NCI-H460 (cell line): ENCODE measurements at regions not wholly inside any gene's neighbourhood (a gene's known extent, or its start where the extent isn't known, plus 50 kb on each side); places are given as distances from the start of the nearest gene placed in this dataset.

Source experiments
- DNase-seq: peaks from one replicate; pipeline ENCODE4 v3.0.0-alpha.2; 2016; ENCODE audit warnings: low read depth; ENCODE audit errors: extremely low read depth

DNA sequence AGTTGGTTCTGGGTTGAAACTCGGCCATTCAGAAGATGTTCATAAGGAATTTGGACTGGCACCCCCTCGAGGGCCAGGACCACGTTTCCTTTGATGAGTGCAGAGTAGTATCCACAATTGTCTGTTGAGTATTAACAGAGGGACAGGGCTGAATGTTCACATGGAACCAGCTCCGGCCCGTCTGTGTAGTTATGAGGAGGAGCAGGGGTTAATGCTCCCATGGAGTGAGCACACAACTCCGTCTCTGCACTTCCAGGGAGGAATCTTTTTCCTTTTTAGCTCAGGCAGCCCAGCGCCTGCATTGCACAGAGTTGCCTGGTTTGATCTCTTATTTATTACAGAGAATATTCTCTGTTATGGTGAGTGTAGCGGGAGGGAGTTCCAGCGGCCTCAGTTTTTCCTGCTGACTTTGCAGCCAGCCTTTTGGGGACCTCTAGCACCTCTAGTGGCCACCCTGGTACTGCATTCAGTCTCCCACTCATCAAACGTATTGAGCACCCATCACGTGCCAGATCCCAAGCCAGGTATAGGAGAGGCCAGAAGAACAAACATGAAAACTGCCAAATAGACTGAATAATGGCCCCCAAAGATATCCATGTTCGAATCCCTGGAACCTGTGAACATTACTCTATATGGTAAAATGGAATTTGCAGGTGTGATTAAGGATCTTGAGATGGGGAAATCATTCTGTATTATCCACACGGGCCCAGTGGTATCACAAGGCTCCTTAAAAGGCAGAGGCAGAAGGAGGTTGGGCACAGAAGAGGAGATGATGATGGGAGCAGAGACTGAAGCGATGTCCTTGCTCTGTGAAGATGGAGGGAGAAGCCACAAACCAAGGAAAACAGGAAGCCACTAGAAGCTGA is 167.7 kb upstream of the CSF3R start:
- DNase-seq = peak; percentile 49

DNA sequence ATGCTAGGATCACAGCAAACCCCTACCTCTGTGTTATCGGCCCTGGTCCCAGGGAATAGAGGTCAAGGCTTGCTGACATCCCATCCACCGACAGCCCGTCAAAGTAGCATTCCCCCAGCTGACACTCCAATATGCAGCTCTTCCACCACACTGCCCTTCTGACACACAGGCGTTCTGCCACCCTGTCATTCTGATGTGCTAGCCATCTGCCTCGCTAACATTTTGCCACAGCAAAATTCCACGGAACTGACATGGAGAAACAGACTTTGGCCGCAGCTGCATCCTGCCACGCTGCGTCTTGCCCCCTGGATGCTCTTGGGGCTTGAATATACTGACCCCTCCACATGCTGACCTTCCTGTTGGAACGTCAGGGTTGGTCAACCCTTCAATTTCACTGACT is 163.2 kb upstream of the CSF3R start:
- DNase-seq = no peak

DNA sequence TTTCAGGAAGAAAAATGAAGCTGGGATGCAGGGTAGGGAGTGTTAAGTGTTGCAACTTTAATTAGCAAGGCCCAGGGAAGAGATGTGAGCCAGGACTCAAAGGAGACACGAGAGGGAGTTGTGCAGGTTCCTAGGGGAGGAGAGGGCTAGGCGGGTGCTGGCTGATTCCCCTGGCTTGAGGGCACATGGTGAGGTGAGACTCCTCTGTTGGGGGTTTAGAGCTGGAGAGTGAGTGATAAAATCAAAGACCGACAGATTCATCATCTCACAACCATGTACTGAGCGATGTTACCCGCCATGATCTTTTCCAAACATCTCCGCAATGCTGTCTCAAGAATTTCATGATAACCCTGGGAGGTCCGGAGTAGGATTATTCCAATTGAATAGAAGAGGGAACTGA is 161.8 kb upstream of the CSF3R start:
- DNase-seq = no peak

DNA sequence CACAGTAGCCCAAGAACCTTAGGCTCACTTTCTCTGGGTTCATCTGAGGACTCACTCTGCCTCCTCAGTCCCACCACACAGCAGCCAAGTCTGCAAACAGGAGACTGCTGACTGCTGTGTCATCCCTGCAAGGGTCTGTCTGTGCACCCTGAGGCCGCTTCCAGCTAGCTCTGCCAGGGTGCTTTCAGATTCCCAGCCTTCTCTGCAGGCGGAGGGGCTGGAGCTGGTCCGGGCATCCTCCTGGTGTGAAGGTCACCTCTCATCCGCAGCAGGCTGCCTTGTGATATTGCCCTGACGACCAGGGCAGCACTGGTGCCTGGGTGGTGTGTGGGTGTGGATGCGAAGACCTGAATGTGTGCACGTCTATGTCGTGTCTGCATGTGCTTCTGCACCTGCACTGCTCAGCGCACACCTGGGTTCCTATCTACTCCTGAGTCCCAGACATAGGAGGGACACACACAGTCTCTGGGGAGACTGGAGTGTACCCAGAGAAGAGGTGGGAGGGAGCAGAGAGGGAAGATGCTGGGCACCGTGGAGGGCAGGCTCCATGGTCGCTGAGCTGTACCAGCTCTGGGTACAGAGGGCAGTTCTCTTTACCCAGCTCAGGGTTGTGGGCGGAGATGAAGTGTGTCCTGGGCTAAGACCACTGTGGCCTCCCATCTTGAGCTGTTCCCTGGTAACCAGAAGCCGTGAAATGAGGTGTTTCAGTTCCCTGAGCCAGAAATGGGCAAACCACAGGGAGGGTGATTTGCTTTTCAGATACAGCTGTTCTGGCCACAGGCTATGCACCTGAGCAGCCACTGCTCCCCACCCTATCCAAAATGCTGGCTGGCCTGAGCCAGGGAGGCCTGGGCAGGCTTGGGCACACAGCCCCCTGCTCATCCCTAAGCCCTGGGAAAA is 160.9 kb upstream of the CSF3R start:
- DNase-seq = no peak

DNA sequence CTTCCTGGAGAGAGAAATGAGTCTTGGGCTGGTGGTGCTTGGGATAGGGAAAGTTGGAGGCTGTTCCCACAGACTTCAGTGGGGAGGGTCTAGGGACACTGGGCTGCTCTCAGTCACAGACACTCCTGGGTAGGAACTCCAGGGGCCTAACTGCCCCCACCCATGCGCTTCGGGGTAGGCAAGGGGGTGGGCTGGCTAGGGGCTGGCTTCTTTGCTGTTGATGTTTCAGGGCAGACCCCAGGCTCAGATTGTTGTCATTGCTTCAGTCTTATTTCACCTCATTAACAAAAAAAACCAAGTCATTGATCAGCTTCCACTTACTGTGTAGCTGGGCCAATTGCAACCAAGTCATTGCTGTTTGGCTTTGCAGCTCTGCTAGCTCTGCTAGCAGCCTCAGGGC is 160.1 kb upstream of the CSF3R start:
- DNase-seq = no peak

DNA sequence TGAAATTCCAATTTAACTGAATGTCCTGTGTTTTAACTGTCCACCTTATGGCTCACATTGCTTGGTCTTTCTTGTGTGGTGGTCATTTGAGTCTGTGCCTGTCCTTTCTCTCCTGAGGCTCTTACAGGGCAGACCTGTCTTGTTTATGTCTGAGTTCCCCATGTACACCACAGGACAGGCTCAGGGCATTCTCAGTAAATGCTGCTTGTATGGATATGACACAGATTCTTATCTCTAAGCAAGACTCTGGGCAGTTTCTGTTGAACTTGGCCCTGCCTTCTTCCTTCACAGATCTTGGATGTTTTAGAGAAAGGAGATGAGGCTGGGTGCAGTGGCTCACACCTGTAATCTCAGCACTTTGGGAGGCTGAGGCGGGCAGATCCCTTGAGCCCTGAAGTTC is 159.1 kb upstream of the CSF3R start:
- no peak for DNase-seq

DNA sequence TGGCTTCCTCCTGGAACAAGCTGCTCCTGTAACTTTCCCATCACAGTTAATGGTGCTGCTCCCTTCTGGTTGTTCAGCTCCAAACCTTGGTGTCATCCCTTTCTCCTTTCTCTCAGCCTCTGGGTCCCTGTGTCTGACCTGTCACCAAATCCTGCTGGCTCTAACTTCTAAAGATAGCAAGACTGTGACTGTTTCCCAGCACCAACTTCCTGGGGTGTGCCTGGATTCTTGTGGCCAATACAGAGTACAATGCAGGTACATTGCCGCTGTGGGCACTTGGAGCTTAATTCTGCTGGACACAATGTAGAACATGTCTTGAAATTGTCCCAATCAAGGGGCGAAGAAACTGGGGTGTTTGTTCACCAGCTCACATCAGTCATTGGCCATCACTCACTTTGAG is 156.7 kb upstream of the CSF3R start:
- no peak for DNase-seq

DNA sequence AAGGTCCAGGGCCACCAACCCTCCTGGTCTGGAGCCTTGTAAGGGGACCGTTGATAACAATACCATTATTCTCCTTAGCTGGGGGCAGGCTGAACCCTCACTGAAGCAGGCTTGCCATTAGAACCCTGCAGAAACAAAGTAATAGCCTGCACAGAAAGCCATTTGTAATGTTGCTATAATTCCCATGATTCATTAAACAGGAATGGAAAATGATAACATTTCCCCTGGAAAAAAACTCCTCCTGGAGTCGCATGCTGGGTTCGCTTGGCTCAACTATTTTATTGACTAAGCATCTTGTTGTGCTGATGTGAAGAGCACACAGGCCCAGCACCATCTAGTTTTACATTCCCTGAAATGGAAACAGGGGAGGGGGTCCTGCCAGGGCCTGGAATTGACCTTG is 155.6 kb upstream of the CSF3R start:
- no peak for DNase-seq

DNA sequence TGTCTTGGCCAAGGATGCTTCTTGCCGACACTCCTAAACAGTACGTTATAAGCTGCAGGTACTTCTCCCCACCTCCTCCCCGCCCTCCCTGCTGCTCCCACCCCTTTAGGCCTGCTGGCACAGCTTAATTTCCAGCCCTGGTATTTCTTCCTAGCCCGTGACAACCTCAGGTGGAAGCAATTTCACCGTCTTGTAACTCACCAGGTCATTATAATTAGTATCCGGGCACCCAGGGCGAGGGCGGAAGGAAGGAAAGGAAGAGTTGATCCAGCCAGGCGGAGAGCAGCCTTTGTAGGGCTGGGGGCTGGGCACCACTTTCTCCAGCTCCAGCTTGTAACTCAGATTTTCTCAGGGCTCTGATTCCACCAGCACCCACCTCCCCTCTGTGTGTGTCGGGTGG is 153.5 kb upstream of the CSF3R start:
- DNase-seq = no peak

DNA sequence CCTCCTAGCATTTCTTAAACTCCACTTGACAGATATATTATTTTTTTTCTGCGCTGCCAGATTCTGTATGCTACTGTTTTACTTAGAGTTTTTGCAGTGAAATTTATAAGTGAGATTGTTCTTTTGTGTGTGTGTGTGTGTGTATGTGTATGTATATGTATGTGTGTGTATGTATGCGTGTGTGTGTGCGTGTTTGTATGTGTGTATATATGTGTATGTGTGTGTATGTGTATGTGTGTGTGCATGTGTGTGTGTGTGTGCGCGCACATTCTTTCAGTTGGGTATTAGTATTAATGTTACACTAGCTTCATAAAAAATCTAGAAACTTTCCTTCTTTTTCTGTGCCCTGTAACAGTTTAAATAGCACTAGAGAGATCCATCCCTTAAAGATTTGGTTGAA is 152.6 kb upstream of the CSF3R start:
- no peak for DNase-seq

DNA sequence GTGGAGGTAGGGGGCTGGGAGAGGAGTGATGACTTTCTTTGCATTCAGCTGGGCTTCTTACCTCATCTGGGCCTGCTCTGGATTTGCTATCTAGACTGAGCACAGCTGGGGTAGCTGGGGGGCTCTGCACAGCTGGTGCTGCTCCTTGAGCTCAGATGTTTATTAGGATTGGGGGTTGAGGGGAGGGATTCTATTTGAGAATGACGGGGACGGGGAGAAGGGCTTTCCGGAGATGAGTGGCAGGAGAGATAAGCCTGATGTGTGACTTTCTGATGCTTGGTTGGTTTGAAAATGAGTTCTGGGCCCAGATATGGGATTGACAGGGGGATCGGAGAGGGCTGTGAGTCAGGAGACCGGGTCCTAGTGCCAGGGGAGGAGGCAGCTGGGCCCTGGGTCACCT is 146.1 kb upstream of the CSF3R start:
- no peak for DNase-seq

DNA sequence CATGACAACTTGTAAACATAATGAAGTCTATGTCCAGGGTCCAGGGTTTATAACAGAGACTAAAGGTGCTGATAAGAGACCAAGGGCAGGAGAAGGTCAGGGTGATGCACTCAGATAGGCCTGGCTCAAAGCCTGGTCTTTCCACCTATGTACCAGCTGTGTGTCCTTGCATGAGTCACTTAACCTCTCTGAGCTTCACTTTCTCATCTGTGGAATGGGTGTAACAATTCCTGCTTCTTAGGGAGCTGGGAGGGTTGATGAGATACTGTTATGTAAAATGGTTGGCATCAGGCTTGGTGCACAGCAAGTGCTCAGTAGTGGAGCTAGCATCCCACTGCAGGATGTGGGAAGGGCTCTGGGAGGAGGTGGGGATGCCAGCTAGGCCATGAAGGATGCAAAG is 143.7 kb upstream of the CSF3R start:
- no peak for DNase-seq

DNA sequence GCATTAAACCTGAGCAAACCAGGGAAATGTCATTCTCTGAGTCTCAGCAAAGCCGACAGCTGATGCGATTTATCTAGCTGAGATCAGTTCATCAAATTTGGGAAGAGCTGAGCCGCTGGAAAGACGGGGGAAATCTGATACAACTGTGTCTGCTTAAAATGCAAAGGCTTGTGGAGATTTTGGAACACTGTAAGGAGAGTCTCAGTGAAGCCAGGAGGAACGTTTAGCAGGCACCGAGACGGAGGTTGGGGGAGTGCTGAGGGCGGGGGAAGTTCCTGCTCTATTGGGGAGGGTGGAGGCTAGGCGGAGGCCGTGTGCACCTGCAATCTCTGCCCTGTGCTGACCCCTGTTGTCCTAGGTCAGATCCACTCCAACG is 143.2 kb upstream of the CSF3R start:
- DNase-seq = no peak

DNA sequence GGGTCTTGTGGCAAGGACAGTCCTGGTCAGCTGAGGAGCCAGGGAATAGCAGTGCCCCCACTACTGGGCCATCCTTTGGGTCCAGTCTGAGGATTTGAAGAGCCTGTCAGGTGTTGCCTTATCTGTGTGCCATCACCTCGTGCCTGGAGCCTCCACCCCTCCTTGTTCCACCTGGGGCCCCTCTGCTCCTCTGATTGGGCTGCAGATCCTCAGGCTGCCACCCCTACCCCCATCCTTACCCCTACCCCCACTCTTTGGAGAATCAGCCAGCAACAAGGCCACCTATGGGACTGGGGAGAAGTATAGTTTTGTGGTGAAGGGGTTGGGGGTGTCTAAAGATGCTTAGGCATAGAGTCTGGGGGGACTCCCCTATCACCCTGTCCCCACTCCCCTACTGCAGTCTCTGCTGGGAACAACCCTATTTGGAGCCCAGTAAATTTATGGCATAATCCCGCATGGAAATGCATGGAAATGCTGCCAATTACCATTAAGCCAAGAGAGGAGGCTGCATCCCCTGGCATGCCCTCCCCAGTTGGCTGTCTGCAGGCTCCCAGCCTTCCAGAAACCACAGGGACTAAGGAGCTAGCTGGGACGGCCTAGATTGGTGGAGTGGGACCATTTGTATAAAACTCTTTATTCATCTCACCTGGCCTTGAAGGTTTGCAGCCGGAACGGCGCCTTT is 142.7 kb upstream of the CSF3R start:
- no peak for DNase-seq

DNA sequence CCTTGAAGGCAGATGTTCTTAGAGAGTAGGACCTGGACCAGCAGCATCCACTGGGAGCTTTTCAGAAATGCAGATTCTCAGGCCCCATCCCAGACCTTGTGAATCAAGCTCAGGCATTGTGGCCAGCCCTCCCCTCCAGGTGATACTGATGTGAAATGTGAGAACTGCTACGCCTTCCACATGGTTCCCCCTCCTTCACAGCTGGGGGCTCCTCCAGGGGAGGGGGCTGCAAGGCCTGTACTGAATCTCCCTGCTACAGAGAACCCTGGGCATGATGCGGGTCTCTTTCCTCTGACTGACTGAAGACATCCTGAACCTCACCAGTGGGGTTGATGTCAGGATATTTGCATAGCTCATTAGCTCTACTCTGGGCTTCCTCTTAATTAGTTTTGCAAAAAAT is 141.8 kb upstream of the CSF3R start:
- no peak for DNase-seq

DNA sequence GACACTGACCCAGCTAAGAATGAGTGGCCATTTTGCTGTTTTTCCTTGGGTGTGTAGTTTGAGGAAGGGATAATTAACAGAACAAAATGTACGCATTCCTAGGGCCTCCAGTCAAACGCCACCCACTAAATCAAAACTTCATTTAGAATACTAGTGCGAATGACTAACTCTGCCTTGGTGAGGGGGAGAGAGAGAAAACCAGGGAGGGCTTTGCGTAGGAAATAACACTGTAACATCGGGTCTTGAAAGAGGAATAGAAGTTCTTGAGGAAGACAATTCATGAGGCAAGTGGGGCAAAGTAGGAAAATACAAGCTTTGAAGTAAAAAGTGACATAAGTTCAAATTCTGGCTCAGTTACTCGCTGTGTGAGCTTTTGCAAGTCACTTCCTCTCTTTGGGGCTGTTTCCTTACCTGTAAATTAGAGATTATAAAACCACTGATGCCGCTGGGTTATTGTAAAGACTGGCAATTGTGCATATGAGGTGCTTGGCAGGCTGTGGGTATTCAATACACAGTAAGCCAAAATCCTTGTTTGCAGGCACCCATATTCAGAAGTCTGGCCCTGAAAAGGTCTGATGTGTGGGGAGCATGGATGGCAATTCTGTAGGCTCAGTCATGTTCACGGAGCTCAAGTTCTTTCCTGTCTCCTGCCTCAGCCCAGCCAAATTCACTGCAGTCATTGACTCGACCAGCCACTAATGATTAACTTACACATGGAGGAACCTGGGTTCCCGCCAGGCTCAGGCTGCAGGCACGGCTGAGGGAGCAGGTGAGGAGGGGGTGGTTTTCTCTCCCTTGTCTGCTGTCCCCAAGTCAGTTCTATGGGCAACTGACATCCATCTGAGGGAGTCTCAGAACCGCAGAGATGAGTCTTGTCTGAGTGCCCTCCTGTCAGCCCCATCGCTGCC is 140.3 kb upstream of the CSF3R start:
- DNase-seq = no peak

DNA sequence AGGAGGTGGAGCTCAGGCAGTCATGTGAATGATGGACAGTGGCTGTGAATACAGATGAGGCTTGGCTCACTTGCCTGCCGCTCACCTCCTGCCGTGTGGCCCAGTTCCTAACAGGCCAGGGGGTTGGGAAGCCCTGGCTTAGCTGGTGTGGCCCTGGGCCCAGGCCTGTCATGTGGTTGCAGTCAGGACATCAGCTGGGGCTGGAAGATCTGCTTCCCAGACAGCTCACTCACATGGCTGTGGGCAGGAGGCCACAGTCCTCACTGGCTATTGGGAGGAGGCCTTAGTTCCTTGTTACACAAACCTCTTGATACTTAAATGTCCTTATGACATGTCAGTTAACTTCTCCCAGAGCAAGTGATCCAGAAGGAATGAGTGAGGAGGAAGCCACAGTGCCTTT is 138.8 kb upstream of the CSF3R start:
- DNase-seq = no peak

DNA sequence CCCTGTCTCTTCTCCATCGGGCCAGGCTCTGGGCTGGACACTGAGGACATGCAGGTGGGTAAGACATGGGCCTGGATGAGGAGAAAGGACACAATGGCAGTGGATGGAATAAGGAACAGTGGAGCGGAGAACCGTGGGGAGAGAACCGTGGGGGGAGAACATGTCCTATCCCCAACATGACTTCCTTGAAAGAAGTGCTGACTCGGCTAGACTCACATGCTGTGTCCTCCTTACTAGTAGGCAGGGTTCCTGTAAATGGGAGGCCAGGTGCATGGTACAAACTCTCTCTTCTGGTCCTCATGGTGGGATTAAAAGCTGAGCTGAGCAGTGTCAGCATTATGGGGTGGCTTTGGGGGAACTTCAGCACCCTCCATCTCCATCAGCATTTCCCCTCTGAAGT is 137.4 kb upstream of the CSF3R start:
- no peak for DNase-seq

DNA sequence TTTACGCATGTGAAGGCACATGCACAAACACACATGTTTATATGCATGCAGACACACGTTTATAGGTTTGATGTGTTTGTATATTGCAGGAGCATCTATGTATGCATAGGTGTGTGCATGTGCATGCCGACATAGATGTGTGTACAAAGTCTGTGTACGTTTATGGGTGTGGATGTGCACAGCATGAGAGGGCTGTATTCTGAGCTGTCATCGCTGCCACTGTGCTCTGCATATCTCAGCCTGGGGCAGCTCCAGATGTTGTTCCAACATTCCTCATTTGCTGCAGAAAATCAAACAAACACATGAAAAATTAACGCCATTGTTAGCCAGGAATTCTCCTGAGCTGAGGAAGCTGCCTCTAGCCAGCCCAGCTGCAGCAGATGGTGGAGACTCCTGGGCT is 132.3 kb upstream of the CSF3R start:
- no peak for DNase-seq

DNA sequence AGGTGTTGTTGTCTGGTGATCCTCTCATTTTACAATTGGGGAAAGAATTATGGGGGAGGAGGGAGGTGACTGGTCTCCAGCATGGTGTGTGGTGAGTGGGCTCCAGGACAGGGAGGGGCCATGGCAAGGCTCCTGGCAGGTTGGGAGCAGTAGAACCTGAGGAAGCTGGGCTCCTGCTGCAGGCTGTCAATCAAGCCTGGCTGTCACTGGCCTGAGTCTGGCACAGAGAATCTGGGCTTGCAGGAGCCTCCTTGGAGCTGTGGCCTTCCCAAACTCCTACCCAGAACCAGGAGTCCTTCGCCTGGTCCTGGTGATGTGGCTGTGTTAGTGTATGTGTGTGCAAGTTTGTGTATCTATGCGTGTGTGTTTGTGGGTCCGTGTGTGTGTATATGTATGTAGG is 131.9 kb upstream of the CSF3R start:
- no peak for DNase-seq
